SW 1271 (cell line): ENCODE measurements at regions not wholly inside any gene's neighbourhood (a gene's known extent, or its start where the extent isn't known, plus 50 kb on each side); places are given as distances from the start of the nearest gene placed in this dataset.
A peak's percentile ranks its signal among the peaks of the same experiment; 100 is the strongest.
"Not testable (repeated sequence)": the region's sequence is repeated elsewhere in the genome, so short reads cannot be mapped to it uniquely, and the experiment has no call there.

Source experiments
- DNase-seq, 2 experiments: peaks; one replicate each; lab custom pipeline; 2025; lab: John Stamatoyannopoulos, UW

DNA sequence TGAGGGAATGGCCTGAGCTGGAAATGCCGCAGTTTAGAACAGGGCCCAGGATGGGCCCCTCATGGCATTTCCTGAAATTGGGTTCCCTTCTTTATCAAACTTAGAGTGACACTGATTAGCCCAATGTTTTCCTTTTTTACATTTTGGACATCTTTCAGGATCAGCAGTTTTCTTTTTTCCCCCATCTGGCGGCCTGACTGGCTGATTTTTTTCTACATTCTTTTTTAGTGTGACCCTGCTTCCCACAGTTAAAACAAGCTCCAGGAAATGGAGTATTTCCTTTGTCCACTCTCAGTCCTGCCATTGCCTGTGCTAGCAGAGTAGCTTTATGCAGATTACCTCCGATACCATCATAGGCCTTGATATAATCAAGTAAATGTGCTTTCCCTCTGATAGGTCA lies 185.8 kb upstream of the IGF1 start:
- not testable (repeated sequence) for DNase-seq

DNA sequence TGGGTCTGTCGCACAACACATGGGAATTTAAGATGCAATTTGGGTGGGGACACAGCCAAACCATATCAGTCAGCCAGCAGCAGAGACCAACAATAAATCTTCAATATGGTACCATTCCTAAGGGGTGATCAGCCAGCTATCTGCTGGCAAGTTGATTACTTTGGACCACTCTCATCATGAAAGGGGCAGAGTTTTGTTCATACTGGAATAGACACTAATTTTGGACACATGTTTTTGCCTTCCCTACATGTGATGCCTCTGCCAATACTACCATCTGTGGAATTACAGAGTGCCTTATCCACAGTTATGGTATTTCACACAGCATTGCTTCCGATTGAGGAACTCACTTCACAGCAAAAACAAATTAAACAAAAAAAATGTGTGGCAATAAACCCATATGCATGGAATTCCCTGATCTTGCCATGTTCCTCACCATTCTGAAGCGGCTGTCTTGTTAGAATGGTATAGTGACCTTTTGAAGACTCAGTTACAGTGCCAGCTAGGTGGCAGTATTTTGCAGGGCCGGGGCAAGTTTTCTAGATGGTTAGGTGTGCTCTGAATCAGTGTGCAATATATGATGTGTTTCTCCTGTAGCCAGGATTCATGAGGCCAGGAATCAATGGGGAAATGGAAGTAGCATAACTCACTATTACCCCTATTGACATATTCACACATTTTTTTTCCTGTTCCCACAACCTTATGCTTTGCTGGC lies 179.0 kb upstream of the IGF1 start:
- DNase-seq: no peak

DNA sequence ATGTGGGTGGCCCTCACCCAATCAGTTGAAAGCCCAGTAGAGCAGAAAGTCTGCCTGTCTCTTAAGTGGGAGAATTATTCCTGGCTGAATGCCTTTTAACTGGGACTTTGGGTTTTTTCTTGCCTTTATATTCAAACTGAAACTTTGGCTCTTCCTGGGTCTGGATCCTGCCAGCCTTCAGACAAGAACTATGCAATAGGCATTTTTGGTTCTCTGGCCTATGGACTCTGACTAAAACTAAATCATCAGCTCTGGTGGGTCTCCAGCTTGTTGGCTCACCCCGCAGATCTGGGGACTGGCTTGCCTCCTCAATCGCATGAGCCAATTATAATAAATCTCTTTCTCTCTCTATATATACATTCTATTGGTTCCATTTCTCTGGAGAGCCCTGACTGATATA lies 173.0 kb upstream of the IGF1 start:
- no peak for DNase-seq

DNA sequence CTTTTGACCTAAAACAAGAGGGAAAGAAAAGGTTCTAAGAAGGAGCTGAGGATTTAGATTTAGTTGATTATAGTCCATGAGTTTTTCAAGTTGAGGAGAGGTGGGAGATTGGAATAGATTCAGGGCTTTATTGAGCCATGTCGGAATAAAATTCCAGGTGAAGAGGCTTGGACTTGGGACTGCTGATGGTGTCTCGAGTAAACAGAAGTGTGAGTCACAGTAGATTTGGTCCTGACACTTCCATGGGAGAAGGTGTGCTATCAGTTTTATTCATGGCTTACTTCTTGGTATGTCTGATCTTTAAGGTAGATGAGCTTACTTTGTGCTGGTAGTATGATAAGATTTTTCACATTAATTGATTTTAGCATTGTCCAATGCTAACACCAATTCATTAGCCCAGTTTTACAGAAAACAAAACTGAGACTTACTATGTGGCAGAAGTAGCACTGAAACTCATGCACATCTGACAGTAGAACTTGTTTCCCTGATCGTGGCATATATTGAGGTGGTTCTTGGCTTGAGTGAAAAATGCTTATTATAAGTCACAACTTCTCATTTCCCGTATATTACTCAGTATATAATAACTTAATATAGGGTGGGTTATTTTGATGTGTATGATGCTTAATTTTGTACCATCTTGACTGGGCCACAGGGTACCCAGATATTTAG lies 172.4 kb upstream of the IGF1 start:
- DNase-seq: no peak

DNA sequence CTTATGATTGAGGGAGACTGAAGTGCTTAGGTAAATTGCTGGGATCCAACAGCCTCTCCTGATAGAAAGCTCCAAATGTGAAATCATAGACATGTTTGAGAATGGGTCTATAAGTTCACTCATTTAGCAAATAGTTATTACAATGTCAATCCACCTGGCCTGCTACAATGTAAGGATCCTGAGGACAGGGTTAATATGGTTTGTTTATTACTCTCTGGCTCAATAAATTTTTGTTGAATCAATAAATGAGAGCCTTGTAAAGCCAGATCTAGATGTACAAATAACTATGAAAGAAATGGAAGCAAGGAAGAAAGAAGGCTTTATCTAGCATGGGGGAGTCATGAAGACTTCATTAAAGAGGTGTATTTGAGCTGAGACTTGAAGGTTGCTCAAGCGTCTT lies 165.6 kb upstream of the IGF1 start:
- DNase-seq: no peak

DNA sequence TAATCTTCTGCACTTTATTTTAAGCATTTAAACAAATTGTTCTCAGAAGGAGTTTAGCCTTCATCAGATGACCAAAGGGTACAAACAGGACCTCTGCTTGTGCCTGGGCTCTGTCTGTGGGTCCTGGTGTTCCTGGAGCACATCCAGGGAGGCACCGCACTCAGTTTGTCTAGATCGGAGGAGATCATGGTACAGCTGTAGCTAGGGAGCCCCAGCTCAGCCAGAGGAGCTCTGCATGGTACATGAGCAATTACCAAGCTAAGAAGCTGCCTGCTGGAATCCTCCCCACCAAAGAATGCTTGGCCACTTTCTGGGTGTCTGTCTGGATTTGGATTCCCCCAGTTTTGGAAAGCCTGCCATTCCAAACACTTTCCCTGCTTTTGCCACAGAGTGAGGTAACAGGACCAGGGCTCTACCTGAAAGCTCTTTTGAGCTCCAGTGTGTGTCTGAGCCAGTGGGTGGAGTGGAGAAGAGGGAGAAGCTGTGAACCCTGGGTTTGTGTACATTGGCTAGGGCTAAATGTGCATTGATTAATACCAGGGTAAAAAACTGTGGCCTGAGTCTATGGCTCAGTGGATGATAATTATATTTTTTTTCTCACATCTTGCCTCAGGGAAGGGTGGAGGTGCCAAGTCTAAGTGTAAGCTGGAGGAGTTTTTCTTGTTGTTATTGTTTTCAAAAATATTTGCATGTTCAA lies 163.7 kb upstream of the IGF1 start:
- DNase-seq: no peak

DNA sequence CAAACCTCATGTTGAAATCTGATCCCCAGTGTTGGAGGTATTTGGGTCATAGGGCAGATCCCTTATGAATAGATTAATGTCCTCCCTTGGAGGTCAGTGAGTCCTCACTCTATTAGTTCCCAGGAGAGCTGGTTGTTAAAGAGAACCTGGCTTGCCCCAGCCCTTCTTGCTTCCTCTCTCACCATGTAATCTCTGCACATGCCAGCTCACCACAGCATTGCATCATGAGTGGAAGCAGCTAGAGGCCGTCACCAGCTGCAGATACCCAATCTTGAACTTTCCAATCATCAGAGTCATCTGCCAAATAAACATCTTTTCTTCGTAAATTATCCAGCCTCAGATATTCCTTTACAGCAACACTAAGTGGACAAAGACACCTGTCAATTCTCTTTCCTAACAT lies 161.8 kb upstream of the IGF1 start:
- DNase-seq: no peak

DNA sequence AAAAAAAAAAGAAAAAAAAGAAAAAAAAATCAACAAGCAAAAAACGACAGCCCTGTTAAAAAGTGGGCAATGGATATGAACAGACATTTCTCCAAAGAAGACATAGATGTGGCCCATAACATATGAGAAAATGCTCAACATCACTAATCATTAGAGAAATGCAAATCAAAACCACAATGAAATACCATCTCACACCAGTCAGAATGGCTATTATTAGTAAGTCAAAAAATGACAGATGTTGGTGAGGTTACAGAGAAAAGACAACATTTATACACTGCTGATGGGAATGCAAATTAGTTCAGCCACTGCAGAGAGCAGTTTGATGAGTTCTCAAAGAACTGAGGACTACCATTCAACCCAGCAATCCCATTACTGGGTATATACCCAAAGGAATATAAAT lies 160.3 kb upstream of the IGF1 start:
- not testable (repeated sequence) for DNase-seq

DNA sequence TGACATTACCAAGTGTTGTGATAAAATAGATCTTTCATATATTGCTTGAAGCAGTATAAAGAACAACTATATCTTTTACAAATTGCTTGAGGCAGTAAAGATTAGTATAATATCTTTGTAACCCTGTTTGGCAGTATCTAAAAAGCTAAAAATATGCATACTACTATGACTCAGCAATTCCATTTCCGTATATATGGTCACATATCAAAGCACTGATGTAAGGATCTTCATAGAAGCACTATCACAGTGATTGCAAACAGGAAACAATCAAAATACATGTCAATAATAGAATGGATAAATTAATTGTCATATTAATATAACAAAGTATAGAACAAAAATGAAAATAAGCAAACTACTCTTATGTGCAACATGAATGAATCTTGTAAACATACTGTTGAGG lies 158.4 kb upstream of the IGF1 start:
- DNase-seq: no peak

DNA sequence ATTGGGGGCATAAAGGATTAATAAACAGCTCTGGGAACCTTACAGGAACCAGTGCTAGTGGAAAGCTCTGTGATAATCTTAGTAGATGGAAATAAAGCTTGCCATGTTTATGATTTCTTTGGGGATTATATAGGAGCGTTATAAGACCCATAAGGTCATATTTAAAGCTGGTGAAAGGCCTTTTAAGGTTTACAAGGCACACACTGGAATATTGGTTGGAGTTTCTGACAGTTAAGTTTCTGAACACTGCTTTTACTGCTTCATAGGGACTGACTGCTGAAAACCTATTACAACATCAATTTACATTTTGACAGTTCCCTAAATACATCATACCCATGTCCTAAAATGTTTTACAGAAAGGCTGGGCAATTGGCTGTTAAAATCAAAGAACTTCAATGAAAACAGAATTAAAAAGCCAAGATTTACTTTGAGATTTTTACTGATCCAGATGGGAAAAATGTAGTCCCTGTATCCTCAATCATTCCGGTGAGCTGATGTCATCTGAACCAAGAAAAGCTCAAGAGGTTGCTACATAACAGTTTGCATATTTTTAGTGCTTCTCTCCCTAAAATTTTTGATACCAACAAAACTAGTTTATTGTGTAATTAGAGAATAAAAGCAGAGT lies 153.7 kb upstream of the IGF1 start:
- no peak for DNase-seq

DNA sequence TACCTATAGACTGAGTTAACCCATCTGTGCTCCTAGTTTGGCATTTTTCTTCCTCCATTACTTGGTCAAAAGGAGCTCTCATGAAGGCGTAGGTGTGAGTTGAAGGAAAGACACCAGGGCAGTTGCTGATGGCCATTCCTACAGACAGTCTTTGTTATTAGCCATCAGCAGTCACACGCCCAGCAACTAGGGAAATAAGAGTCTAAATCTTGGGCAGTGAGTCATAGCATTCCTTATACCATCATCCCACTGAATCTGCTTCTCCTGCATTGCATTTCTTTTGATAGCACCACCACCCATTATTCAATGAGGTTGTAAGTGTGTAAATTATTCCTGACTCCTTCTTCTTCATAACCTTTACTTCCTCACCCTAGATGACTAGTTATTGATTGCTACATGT lies 150.9 kb upstream of the IGF1 start:
- DNase-seq: peak in 1 of 2 experiments; percentile 66

DNA sequence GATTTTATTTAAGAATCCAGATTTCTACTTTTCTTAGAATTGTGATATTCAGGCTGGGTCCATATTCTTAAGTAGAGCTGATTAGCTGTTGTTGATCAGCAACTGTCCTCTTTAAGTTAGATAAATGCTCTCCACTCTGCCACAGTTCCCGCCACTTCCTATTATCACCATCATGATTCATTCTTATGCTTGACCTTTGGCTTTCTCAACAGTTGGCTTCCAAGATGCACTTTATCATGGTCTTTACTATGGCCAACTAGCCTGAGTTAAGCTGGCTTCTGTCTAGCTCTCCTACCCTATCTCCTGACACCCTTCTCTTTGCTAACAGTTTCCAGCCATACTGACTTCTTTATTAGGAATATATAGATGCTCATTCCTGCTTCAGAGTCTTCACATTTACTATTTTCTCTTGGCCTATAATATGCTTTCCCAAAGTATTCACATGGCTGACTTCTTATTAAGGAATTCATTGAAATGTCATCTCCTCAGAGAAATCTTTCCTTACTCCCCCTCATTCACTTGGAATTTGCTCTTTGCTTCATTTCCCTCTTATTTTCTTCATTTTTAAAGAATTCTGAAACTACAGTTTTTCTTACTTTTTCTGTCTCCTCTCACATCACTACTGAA lies 149.0 kb upstream of the IGF1 start:
- no peak for DNase-seq

DNA sequence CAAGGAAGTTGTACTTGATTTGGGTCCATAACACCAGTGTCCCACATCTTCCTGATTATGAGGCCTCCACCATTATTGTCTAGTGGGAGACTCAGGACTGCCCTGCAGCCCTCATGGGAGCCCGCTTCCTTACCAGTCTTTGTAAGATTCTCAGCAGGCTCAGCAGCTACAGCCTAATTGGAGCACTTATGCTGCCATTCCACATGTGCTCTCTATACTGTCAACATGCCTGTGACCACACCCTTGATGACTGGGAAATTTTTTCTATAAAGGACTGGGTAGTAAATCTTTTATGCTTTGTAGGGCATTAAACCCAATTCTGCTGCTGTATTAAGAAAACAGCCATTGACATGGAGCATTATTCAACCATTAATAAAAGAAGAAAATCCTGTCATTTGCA lies 145.5 kb upstream of the IGF1 start:
- DNase-seq: no peak

DNA sequence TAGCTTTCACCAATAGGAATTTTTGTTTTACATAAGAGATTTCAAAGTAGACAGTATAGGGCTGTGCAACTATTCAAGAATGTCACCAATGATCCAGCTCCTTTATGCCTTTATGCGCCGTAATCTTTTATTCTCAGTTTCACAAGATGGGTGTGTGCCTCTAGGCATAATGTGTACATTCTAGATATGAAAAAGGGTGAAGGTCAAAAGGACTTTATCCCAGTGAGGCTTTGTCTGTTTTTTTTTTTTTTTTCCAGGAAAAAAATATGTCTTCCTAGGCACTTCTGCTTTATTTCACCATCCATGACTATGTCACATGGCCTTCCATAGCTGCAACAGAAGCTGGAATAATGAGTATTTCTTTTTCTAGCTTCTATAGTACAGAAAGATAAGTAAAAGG lies 142.3 kb upstream of the IGF1 start:
- DNase-seq: no peak

DNA sequence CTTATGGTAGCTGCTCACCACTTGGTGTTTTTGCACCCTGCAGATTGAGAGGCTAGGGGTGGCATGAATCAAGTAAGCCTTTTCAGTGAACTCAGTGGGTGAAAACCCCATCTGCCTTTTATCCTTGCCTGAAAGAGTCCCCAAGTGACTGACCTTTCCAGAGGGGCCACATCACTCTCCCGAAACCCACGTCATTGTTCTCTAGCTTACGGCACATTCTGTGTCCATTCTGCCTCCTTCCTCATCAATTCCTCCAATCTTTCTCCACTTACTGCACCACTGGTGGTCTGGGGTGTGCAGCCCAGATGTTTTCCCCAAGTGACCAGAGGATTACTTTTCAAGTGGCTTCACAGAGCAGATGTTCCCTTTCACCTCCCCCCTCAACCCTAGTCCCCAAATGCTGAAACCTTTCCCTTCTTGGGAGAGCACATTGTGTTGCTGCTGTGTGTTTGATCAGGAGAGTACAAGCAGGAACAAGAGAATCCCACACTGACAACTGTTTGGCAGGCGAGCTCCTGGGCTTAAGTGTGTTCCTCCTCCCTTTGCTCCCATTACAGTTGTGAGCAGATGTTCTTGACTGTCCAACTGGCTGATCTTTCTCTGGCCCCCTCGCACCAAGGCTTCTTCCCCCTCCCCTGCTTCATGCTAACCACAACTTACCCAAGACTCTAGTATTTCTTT lies 138.0 kb upstream of the IGF1 start:
- no peak for DNase-seq

DNA sequence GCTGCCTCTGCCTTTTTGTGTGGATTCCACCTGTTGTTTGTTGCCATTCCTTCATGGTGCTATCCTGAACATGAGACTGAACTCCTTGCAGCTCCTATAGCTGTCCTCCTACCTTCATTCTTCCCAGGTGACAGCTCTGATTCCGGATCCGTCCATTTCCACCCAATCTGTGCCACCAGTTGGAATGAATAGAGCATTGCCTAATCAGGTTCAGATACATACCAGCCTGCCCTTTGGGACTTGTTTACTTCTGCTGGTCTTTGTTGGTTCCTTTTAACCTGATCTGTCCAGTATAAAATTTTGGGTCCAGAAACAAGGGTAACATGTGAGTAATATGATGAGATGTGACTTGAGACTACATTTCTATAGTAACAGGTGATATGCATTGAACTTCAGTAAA lies 136.3 kb upstream of the IGF1 start:
- DNase-seq: no peak

DNA sequence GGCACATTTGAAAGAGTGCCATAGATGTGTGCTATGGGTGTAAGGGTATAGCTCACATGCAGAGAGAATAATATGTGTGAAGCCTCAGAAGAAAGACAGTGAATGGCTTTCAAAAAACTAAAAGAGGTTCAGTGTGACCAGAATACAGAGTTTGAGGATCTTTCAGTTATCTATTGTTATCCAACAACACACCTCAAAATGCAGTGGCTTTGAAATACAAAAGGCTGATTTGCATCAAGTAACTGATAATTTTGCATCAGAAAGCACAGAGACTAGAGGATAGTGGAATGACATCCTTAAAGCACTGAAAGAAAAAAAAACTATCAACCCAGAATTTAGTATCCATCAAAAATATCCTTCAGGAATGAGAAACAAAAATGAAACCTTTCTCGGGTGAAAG lies 131.6 kb upstream of the IGF1 start:
- DNase-seq: no peak

DNA sequence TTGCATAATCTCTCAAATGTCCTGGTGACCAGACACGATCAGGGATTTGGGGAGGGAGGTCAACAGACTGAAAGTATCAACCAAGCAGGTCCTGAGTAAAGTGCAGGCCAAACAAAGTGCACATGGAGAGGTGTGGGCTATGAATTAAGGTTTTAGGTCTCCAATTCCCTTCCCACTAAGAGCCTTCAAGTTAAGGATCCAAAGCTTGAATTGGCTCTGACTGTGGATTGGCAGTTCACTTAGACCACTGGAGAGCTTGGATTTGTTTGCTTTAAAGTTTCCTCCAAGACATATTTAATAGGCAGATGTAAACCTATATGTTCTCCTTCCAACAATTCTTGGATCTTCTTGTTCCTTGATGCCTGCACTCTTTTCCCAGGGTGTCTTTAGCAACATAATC lies 129.6 kb upstream of the IGF1 start:
- no peak for DNase-seq

DNA sequence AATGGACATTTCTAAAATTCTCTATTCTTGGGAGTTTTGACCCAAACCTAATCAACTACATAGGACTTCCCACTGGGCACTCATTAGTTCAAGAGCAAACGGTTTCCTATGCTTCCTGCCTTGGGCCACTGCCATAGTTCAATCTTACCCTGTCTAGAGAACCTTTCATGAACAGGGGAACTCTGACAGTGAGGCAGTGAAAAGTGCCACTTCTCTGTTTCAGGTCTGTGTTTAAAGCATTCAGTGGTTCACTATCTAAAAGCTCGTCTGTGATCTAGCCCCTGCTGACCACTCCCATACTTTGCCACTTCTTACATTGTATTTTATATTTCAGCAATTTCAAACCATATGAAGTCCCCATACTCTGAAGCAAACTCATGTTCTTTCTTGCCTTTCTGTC lies 122.7 kb upstream of the IGF1 start:
- DNase-seq: no peak

DNA sequence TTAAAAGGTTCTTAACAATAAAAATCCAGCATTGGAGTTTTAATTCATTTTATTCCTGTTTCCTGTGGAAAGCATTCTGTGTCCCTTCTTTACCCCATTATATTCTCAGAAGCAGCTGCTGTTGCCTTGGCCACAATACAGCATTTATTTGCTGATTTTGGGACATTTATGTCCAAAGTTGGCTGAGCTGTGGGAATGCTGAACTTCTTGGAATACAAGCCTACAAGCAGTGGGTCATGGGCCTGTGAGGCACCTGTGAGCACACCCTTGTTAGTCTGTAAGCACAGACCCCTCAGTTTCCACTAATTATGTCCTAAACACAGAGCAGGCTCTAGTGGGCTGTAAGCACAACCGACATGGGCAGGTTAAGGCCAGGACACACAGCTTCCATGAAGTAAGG lies 122.2 kb upstream of the IGF1 start:
- DNase-seq: no peak

DNA sequence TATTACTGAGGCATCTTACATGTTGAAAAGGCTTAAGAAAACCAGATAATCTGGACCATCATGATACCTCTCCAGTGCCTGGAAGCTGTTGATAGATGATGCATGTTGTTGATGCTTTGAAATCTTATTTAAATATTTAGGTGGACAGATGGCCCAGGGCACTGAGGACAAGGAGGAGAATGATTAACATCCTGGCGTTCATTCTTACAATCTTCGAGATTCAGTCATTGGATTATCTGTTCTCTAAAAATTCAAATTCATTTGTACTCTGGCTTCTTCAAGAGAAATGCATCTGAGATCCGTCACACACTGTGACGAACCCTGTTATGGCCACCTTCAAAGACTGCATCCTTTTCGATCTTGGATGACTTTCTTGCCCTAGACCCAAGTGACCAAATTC lies 121.3 kb upstream of the IGF1 start:
- no peak for DNase-seq

DNA sequence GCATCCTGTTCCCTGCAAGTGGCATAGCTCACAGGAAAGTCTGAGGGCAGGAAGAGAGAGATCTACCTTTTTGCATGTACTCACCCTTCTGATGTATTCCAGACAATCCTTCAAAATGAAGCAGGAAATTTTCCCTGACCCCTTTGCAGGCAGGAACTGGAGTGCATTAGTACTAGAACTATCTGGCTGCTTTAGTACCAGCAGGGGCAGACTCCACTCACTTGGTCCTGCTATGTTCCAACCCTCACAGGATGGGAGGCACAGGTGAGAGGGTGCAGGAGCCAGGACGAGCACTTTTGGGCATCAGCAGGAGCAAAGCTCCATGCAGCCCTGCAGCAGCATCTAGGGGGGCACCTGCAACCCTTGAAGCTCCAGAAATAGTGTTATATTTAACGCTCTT lies 116.3 kb upstream of the IGF1 start:
- DNase-seq: no peak
